Osteocyte (in vitro differentiated cells): ENCODE measurements at regions not wholly inside any gene's neighbourhood (a gene's known extent, or its start where the extent isn't known, plus 50 kb on each side); places are given as distances from the start of the nearest gene placed in this dataset.

Experiments used
- DNase-seq: peaks from one replicate; pipeline ENCODE4 v3.0.0; 2021; ENCODE audit warnings: mixed read lengths; ENCODE audit not compliant: unreplicated experiment; ENCODE audit errors: extremely low spot score
- H3K27ac Mint-ChIP-seq: one replicate; pipeline ENCODE4 v1.8.0; 2021; ENCODE audit warnings: mild to moderate bottlenecking, mixed read lengths; ENCODE audit not compliant: unreplicated experiment
- H3K27me3 Mint-ChIP-seq: one replicate; pipeline ENCODE4 v1.8.0; 2021; ENCODE audit warnings: mixed read lengths; ENCODE audit not compliant: unreplicated experiment
- H3K36me3 Mint-ChIP-seq: one replicate; pipeline ENCODE4 v1.8.0; 2021; ENCODE audit warnings: mixed read lengths; ENCODE audit not compliant: unreplicated experiment
- H3K4me1 Mint-ChIP-seq: one replicate; pipeline ENCODE4 v1.8.0; 2021; ENCODE audit warnings: mixed read lengths; ENCODE audit not compliant: unreplicated experiment
- H3K4me3 Mint-ChIP-seq: one replicate; pipeline ENCODE4 v1.8.0; 2021; ENCODE audit warnings: mild to moderate bottlenecking, moderate library complexity, mixed read lengths; ENCODE audit not compliant: unreplicated experiment
- H3K9me3 Mint-ChIP-seq: one replicate; pipeline ENCODE4 v1.8.0; 2021; ENCODE audit warnings: mixed read lengths; ENCODE audit not compliant: unreplicated experiment
- CTCF ChIP-seq: fragments of 200-600 bp; sonication (generic); IDR thresholded peaks from 2 replicates; pipeline ENCODE4 v1.5.0; 2021; ENCODE audit warnings: antibody characterized with exemption, mild to moderate bottlenecking, moderate library complexity

- Mint-ChIP-seq H3K36me3 (no peaks in the 10 kb centered on the region), H3K4me3 (no peak overlapping the region), H3K27me3 (no peaks in the 10 kb centered on the region), H3K4me1 (peaks cover 42% of the 10 kb centered on the region), H3K27ac (peak overlapping the region; percentile 65), H3K9me3 (no peaks in the 10 kb centered on the region)
- no peak for DNase-seq
- TF ChIP-seq CTCF: no peak
Measured at GRCh38 chr5:68420476-68421344, 205.2 kb downstream of the PIK3R1 start.

DNA sequence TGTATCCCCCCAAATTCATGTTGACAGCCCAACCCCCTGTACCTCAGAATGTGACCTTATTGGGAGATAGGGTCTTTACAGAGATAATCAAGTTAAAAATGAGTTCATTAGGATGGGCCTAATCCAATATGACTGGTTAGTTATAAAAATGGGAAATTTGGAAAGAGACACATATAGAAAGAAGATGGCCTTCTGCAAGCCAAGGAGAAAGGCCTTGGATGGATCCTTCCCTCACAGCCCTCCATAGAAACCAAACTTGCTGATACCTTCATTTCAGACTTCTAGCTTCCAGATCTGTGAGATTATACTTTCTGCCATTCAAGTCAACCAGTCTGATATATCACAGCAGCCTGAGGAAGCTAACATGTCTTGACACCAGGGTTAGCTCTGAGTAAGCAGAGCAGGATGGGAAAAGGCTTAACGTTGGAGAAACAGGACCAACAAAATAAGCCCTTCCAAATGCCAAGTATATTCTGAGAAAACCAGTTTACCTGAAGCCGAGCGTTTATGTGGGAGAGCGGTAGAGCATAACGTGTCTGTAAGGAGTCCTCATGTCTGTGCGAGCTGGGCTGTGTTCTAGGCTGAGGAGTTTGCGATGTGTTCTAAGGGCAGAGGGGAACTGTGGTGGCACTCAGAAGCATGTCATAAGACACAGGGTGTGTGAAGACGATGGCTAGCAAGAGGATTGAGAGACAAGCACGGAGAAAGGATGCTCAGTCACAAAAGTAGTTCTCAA, 206.1 kb downstream of the PIK3R1 start:
- Mint-ChIP-seq H3K4me3 (no peak overlapping the region), H3K27ac (no peak overlapping the region), H3K27me3 (no peaks in the 10 kb centered on the region), H3K36me3 (no peaks in the 10 kb centered on the region), H3K9me3 (no peaks in the 10 kb centered on the region), H3K4me1 (peaks cover 42% of the 10 kb centered on the region)
- DNase-seq: no peak
- TF ChIP-seq CTCF: no peak

DNA sequence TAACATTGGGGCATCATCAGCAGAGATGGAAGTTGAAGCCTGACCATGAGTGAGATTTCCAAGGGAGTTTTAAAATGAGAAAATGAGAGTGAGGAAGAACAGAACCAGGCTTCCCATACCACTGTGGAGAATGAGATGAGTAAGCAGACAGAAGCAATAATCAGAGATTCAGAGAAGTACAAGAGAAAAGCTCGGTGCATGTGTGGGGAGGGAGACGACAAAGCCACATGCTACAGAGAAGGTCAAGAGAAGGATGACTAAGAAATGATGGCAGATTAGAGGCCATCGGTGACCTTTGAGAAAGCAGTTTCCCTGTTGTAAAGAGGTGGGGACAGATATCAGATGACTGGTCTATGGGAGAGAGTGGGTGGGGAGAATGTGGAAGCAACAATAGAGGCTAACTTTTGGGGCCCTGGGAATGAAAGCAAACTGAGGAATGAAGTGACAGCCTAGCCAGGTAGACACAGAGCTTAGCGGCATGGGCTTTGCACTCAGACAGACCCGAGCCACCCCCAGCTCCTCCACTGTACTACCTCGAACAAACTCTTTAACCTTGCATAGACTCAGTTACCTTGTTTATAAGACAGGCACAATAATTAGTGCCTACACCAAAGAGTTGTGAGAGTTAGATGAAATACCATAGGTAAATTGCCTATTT, 207.7 kb downstream of the PIK3R1 start:
- Mint-ChIP-seq H3K9me3 (no peaks in the 10 kb centered on the region), H3K36me3 (no peaks in the 10 kb centered on the region), H3K27me3 (no peaks in the 10 kb centered on the region), H3K4me3 (no peak overlapping the region), H3K4me1 (peaks cover 36% of the 10 kb centered on the region), H3K27ac (no peak overlapping the region)
- DNase-seq: no peak
- TF ChIP-seq CTCF: no peak

GRCh38 chr5:68424799-68425537, 209.4 kb downstream of the PIK3R1 start:
- no peak for TF ChIP-seq CTCF
- no peak for DNase-seq

More at GRCh38 chr5:68424799-68425537, 209.4 kb downstream of the PIK3R1 start:
- Mint-ChIP-seq H3K27ac (no peak overlapping the region), H3K36me3 (no peaks in the 10 kb centered on the region), H3K4me1 (peaks cover 25% of the 10 kb centered on the region), H3K27me3 (no peaks in the 10 kb centered on the region), H3K9me3 (no peaks in the 10 kb centered on the region), H3K4me3 (no peak overlapping the region)
